ENCODE measurements at regions not wholly inside any gene's neighbourhood (a gene's known extent, or its start where the extent isn't known, plus 50 kb on each side); places are given as distances from the start of the nearest gene placed in this dataset.
"Not testable (repeated sequence)": the region's sequence is repeated elsewhere in the genome, so short reads cannot be mapped to it uniquely, and the experiment has no call there.

DNA sequence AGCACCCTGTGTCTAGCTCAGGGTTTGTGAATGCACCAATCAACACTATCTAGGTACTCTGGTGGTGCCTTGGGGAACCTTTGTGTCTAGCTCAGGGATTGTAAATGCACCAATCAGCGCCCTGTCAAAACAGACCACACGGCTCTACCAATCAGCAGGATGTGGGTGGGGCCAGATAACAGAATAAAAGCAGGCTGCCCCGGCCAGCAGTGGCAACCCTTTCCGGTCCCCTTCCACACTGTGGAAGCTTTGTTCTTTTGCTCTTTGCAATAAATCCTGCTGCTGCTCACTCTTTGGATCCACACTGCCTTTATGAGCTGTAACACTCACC, 138.4 kb downstream of the RFX6 start:
- not testable (repeated sequence) for TF ChIP-seq ZBTB7A (tag by site-specific recombination; IDR thresholded peaks at IDR 0.05; ENCODE audit: low read depth); ZNF184 (tag by site-specific recombination; IDR thresholded peaks at IDR 0.05); KLF1 (tag by site-specific recombination; IDR thresholded peaks at IDR 0.05); ZNF416 (tag by site-specific recombination; IDR thresholded peaks at IDR 0.05); ZNF776 (tag by site-specific recombination; IDR thresholded peaks at IDR 0.05; ENCODE audit: borderline replicate concordance); KLF16 (tag by site-specific recombination; IDR thresholded peaks at IDR 0.05); ZSCAN5A (tag by site-specific recombination; IDR thresholded peaks at IDR 0.05)
- TF ChIP-seq, protein P1, sequence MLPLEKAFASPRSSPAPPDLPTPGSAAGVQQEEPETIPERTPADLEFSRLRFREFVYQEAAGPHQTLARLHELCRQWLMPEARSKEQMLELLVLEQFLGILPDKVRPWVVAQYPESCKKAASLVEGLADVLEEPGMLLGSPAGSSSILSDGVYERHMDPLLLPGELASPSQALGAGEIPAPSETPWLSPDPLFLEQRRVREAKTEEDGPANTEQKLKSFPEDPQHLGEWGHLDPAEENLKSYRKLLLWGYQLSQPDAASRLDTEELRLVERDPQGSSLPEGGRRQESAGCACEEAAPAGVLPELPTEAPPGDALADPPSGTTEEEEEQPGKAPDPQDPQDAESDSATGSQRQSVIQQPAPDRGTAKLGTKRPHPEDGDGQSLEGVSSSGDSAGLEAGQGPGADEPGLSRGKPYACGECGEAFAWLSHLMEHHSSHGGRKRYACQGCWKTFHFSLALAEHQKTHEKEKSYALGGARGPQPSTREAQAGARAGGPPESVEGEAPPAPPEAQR (tag by site-specific recombination; IDR thresholded peaks at IDR 0.05): not testable (repeated sequence)
- TF ChIP-seq, protein P2, sequence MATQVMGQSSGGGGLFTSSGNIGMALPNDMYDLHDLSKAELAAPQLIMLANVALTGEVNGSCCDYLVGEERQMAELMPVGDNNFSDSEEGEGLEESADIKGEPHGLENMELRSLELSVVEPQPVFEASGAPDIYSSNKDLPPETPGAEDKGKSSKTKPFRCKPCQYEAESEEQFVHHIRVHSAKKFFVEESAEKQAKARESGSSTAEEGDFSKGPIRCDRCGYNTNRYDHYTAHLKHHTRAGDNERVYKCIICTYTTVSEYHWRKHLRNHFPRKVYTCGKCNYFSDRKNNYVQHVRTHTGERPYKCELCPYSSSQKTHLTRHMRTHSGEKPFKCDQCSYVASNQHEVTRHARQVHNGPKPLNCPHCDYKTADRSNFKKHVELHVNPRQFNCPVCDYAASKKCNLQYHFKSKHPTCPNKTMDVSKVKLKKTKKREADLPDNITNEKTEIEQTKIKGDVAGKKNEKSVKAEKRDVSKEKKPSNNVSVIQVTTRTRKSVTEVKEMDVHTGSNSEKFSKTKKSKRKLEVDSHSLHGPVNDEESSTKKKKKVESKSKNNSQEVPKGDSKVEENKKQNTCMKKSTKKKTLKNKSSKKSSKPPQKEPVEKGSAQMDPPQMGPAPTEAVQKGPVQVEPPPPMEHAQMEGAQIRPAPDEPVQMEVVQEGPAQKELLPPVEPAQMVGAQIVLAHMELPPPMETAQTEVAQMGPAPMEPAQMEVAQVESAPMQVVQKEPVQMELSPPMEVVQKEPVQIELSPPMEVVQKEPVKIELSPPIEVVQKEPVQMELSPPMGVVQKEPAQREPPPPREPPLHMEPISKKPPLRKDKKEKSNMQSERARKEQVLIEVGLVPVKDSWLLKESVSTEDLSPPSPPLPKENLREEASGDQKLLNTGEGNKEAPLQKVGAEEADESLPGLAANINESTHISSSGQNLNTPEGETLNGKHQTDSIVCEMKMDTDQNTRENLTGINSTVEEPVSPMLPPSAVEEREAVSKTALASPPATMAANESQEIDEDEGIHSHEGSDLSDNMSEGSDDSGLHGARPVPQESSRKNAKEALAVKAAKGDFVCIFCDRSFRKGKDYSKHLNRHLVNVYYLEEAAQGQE (tag by site-specific recombination; IDR thresholded peaks at IDR 0.05): not testable (repeated sequence)
- TF ChIP-seq, protein P3, sequence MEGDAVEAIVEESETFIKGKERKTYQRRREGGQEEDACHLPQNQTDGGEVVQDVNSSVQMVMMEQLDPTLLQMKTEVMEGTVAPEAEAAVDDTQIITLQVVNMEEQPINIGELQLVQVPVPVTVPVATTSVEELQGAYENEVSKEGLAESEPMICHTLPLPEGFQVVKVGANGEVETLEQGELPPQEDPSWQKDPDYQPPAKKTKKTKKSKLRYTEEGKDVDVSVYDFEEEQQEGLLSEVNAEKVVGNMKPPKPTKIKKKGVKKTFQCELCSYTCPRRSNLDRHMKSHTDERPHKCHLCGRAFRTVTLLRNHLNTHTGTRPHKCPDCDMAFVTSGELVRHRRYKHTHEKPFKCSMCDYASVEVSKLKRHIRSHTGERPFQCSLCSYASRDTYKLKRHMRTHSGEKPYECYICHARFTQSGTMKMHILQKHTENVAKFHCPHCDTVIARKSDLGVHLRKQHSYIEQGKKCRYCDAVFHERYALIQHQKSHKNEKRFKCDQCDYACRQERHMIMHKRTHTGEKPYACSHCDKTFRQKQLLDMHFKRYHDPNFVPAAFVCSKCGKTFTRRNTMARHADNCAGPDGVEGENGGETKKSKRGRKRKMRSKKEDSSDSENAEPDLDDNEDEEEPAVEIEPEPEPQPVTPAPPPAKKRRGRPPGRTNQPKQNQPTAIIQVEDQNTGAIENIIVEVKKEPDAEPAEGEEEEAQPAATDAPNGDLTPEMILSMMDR (tag by site-specific recombination; IDR thresholded peaks at IDR 0.05): not testable (repeated sequence)
